Mesenchymal stem cell (in vitro differentiated cells and primary cell): ENCODE measurements at regions not wholly inside any gene's neighbourhood (a gene's known extent, or its start where the extent isn't known, plus 50 kb on each side); places are given as distances from the start of the nearest gene placed in this dataset.

Experiments used
- DNase-seq: peaks from one replicate; pipeline ENCODE4 v3.0.0-alpha.2; 2013
- H2AFZ ChIP-seq: one replicate; pipeline ENCODE4 v1.6.1; 2013; ENCODE audit warnings: low read depth, mild to moderate bottlenecking, control low read depth, inconsistent platforms, low read length, moderate library complexity
- H2AK5ac ChIP-seq: 2 replicates; pipeline ENCODE4 v1.6.1; 2013; ENCODE audit warnings: low read length, moderate library complexity, mild to moderate bottlenecking, inconsistent platforms; ENCODE audit not compliant: severe bottlenecking
- H2BK120ac ChIP-seq: one replicate; pipeline ENCODE4 v1.6.1; 2013; ENCODE audit warnings: low read depth, mild to moderate bottlenecking, inconsistent platforms, low read length, moderate library complexity
- H2BK12ac ChIP-seq, 2 experiments: one replicate each; pipeline ENCODE4 v1.6.1; 2013; ENCODE audit warnings: inconsistent platforms in 2 of 2, low read length in 2 of 2, mild to moderate bottlenecking in 2 of 2, moderate library complexity in 2 of 2, control low read depth in 1 of 2
- H2BK15ac ChIP-seq: one replicate; pipeline ENCODE4 v1.6.1; 2013; ENCODE audit warnings: mild to moderate bottlenecking, low read depth, inconsistent platforms; ENCODE audit not compliant: poor library complexity, severe bottlenecking
- H2BK5ac ChIP-seq: 2 replicates; pipeline ENCODE4 v1.6.1; 2013; ENCODE audit warnings: low read depth, mild to moderate bottlenecking, low read length, control low read depth, inconsistent platforms; ENCODE audit not compliant: poor library complexity, severe bottlenecking
- H3K14ac ChIP-seq, 2 experiments: one replicate each; pipeline ENCODE4 v1.6.1; 2013; ENCODE audit warnings: inconsistent platforms in 2 of 2, low read length in 2 of 2, control low read depth in 1 of 2, mild to moderate bottlenecking in 1 of 2, moderate library complexity in 1 of 2
- H3K18ac ChIP-seq, 2 experiments: one replicate each; pipeline ENCODE4 v1.6.1; 2013; ENCODE audit warnings: inconsistent platforms in 2 of 2, low read length in 2 of 2, control low read depth in 1 of 2, low read depth in 1 of 2, mild to moderate bottlenecking in 1 of 2
- H3K23ac ChIP-seq, 2 experiments: one replicate each; pipeline ENCODE4 v1.6.1; 2013; ENCODE audit warnings: inconsistent platforms in 2 of 2, low read length in 2 of 2, mild to moderate bottlenecking in 2 of 2, moderate library complexity in 2 of 2, control low read depth in 1 of 2
- H3K27ac ChIP-seq: 2 replicates; pipeline ENCODE4 v1.5.1; 2013; ENCODE audit warnings: mild to moderate bottlenecking, moderate library complexity, low read length, control low read depth, inconsistent platforms; ENCODE audit not compliant: poor library complexity, severe bottlenecking
- H3K27me3 ChIP-seq, 2 experiments: 2 replicates each; pipeline versions ENCODE4 v1.6.1 to v1.7.0; 2013; ENCODE audit warnings: low read length in 2 of 2, mild to moderate bottlenecking in 2 of 2, moderate library complexity in 2 of 2, control low read depth in 1 of 2, inconsistent platforms in 1 of 2; ENCODE audit not compliant: control insufficient read depth in 1 of 2, insufficient read depth in 1 of 2
- H3K36me3 ChIP-seq, 2 experiments: 2 replicates each; pipeline versions ENCODE4 v1.6.1 to v1.7.0; 2013; ENCODE audit warnings: low read length in 2 of 2, control low read depth in 1 of 2, inconsistent platforms in 1 of 2, low read depth in 1 of 2, mild to moderate bottlenecking in 1 of 2; ENCODE audit not compliant: insufficient read depth in 2 of 2, control insufficient read depth in 1 of 2
- H3K4ac ChIP-seq, 2 experiments: one replicate each; pipeline ENCODE4 v1.6.1; 2013; ENCODE audit warnings: inconsistent platforms in 2 of 2, low read length in 2 of 2, mild to moderate bottlenecking in 2 of 2, moderate library complexity in 2 of 2, control low read depth in 1 of 2, low read depth in 1 of 2
- H3K4me1 ChIP-seq: 2 replicates; pipeline ENCODE4 v1.6.1; 2013; ENCODE audit warnings: low read depth, low read length, control low read depth; ENCODE audit not compliant: control insufficient read depth, insufficient read depth
- H3K4me2 ChIP-seq: 2 replicates; pipeline ENCODE4 v1.6.1; 2013; ENCODE audit warnings: low read length, mild to moderate bottlenecking, inconsistent platforms; ENCODE audit not compliant: poor library complexity, severe bottlenecking
- H3K4me3 ChIP-seq, 2 experiments: 2 replicates each; pipeline versions ENCODE4 v1.5.1 to v1.7.0; 2013; ENCODE audit warnings: low read length in 2 of 2, mild to moderate bottlenecking in 2 of 2, control low read depth in 1 of 2, low read depth in 1 of 2; ENCODE audit not compliant: insufficient read depth in 1 of 2
- H3K79me1 ChIP-seq: replicated peaks from 2 replicates; pipeline ENCODE4 v1.6.1; 2013; ENCODE audit warnings: mild to moderate bottlenecking, control low read depth, low read length, inconsistent platforms; ENCODE audit not compliant: poor library complexity, severe bottlenecking
- H3K9ac ChIP-seq: 2 replicates; pipeline ENCODE4 v1.7.0; 2013; ENCODE audit warnings: mild to moderate bottlenecking, low read length, moderate library complexity
- H3K9me3 ChIP-seq: 2 replicates; pipeline ENCODE4 v1.7.0; 2013; ENCODE audit warnings: mild to moderate bottlenecking, low read length; ENCODE audit not compliant: control insufficient read depth
- H4K8ac ChIP-seq: one replicate; pipeline ENCODE4 v1.6.1; 2013; ENCODE audit warnings: inconsistent platforms, mild to moderate bottlenecking, low read length, moderate library complexity
- H4K91ac ChIP-seq: one replicate; pipeline ENCODE4 v1.6.1; 2013; ENCODE audit warnings: mild to moderate bottlenecking, low read length, inconsistent platforms
- WGBS: methylation state at CpG from one replicate; pipeline ENCODE4 v1.1.7; 2013; ENCODE audit warnings: mixed read lengths; 5-methylcytosine and 5-hydroxymethylcytosine counted together

DNA sequence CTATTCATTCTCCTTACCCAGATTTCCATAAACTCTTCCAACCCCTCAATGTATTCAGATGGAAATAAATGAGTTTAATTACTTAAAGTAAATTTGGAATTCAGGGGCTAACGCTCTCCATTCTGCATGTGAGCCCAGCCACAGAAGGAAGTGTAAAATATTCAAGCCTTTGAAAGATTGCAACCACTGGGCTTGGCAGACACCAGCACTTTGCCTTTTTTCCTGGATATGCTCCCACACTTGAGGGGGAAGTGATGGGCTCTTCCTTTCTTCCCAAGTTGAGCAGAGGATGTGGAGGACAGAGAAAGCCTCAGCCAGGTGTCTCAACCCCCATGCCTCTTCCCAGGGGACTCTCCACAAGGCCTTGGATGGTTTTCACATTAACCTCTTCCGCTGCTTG is 825.1 kb upstream of the EEF2KMT start:
- H4K8ac ChIP-seq, result no peak overlapping the region
- WGBS, result 63% methylated on average over 2 of the region's 2 CpGs

DNA sequence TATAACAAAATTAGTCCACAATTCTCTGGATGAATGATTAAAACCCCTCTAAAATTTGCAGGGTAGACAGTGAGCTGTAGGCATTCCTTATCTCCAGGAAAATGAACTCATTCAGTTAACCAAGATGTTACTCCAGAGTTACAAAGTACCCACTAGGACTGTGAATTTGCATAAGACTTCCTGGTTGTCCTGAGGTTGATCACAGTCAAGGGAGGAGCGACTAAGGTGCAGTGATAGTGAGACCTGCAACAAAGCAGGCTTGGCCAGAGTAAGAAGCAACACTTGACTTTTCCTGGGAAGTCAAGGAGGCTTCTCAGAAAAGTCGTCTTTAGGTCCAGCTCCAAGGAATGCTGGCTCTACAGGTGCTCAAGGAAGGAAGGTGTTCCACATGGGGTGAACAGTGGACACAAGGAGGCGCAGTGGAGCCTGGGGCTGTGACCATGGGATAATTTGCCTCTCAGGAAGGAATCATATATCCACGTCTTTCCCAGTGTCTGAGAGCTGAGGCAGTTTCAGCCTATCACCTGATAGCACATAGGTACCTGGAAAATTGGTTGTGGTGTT is 821.1 kb upstream of the EEF2KMT start:
- Histone ChIP-seq H2AK5ac (no peak overlapping the region), H3K4me2 (no peak overlapping the region), H3K9ac (no peak overlapping the region), H2BK5ac (no peak overlapping the region), H3K9me3 (peaks cover 5% of the 10 kb centered on the region), H3K27ac (no peak overlapping the region), H3K36me3 (no peaks in the 10 kb centered on the region), H3K27me3 (no peaks in the 10 kb centered on the region), H3K14ac (no peak overlapping the region), H3K4me1 (no peaks in the 10 kb centered on the region), H4K91ac (no peak overlapping the region), H2BK120ac (no peak overlapping the region), H2AFZ (no peak overlapping the region), H3K23ac (no peak overlapping the region), H3K4me3 (no peak overlapping the region), H4K8ac (no peak overlapping the region), H3K79me1 (no peaks in the 10 kb centered on the region), H3K18ac (no peak overlapping the region), H2BK15ac (no peak overlapping the region), H2BK12ac (no peak overlapping the region), H3K4ac (no peak overlapping the region)
- DNase-seq, result no peak
- WGBS, result 33% methylated on average over 4 of the region's 4 CpGs

More for the DNA sequence above, 825.1 kb upstream of the EEF2KMT start:
- Histone ChIP-seq H2BK120ac (no peak overlapping the region), H3K4me2 (no peak overlapping the region), H3K27ac (no peak overlapping the region), H3K4me3 (no peak overlapping the region), H3K14ac (no peak overlapping the region), H3K18ac (no peak overlapping the region), H2AK5ac (no peak overlapping the region), H3K79me1 (no peaks in the 10 kb centered on the region), H4K91ac (no peak overlapping the region), H3K27me3 (no peaks in the 10 kb centered on the region), H3K23ac (no peak overlapping the region), H3K9me3 (peaks cover 5% of the 10 kb centered on the region), H2AFZ (no peak overlapping the region), H2BK5ac (no peak overlapping the region), H3K4ac (no peak overlapping the region), H2BK15ac (no peak overlapping the region), H3K36me3 (no peaks in the 10 kb centered on the region), H3K4me1 (no peaks in the 10 kb centered on the region), H2BK12ac (no peak overlapping the region), H3K9ac (no peak overlapping the region)
- DNase-seq, result no peak

GRCh38 chr16:5917436-5918195 is 820.0 kb upstream of the EEF2KMT start:
- 75% methylated on average over 12 of the region's 14 CpGs for WGBS

GRCh38 chr16:5916711-5917191 is 819.2 kb upstream of the EEF2KMT start:
- no peak overlapping the region for H3K4me2 ChIP-seq
- no peak overlapping the region for H2BK120ac ChIP-seq
- H3K27ac ChIP-seq, result no peak overlapping the region
- H3K18ac ChIP-seq, result no peak overlapping the region
- no peak overlapping the region for H2AK5ac ChIP-seq
- H3K9ac ChIP-seq, result no peak overlapping the region
- H2BK15ac ChIP-seq, result no peak overlapping the region
- no peaks in the 10 kb centered on the region for H3K36me3 ChIP-seq
- no peak overlapping the region for H2AFZ ChIP-seq
- no peak overlapping the region for H4K91ac ChIP-seq
- H3K27me3 ChIP-seq, result no peaks in the 10 kb centered on the region
- no peak overlapping the region for H4K8ac ChIP-seq
- H3K4ac ChIP-seq, result no peak overlapping the region
- no peak overlapping the region for H2BK5ac ChIP-seq
- no peaks in the 10 kb centered on the region for H3K79me1 ChIP-seq
- H3K23ac ChIP-seq, result no peak overlapping the region
- H3K14ac ChIP-seq, result no peak overlapping the region
- H3K4me3 ChIP-seq, result no peak overlapping the region
- H3K4me1 ChIP-seq, result no peaks in the 10 kb centered on the region
- peaks cover 9% of the 10 kb centered on the region for H3K9me3 ChIP-seq
- no peak overlapping the region for H2BK12ac ChIP-seq
- WGBS, result 21% methylated on average over 11 of the region's 11 CpGs
- no peak for DNase-seq

More at GRCh38 chr16:5917436-5918195, 820.0 kb upstream of the EEF2KMT start:
- Histone ChIP-seq H3K9me3 (peaks cover 5% of the 10 kb centered on the region), H3K4ac (no peak overlapping the region), H2AFZ (no peak overlapping the region), H2AK5ac (no peak overlapping the region), H4K8ac (no peak overlapping the region), H2BK15ac (no peak overlapping the region), H2BK120ac (no peak overlapping the region), H3K27me3 (no peaks in the 10 kb centered on the region), H4K91ac (no peak overlapping the region), H3K9ac (no peak overlapping the region), H2BK5ac (no peak overlapping the region), H3K79me1 (no peaks in the 10 kb centered on the region), H2BK12ac (no peak overlapping the region), H3K4me2 (no peak overlapping the region), H3K18ac (no peak overlapping the region), H3K4me1 (no peaks in the 10 kb centered on the region), H3K36me3 (no peaks in the 10 kb centered on the region), H3K14ac (no peak overlapping the region), H3K4me3 (no peak overlapping the region), H3K27ac (no peak overlapping the region), H3K23ac (no peak overlapping the region)
- no peak for DNase-seq
